ENCODE measurements at regions not wholly inside any gene's neighbourhood (a gene's known extent, or its start where the extent isn't known, plus 50 kb on each side); places are given as distances from the start of the nearest gene placed in this dataset.
"Not testable (repeated sequence)": the region's sequence is repeated elsewhere in the genome, so short reads cannot be mapped to it uniquely, and the experiment has no call there.

DNA sequence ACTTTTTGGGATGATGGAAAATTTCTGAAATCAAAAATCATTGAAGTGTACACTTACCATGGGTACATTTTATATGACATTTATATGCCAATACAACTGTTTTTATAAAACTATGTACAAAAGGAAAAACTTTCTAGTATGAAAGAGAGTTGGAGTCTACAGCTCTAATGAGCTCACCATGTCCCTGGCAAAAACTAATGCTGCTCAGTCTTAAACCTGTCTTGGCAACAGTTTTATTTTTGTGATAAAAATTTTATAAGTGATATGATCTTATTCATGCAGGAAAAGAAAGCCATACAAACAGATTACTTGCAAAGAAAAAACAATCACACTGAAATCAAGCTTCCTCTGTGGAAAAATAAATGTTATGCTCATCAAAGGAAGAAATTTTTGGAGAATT is 78.9 kb upstream of the RASEF start:
- ATAC-seq, result no peak
- DNase-seq, result no peak
- intact Hi-C loops (cut with DNase I), result no loop called here

DNA sequence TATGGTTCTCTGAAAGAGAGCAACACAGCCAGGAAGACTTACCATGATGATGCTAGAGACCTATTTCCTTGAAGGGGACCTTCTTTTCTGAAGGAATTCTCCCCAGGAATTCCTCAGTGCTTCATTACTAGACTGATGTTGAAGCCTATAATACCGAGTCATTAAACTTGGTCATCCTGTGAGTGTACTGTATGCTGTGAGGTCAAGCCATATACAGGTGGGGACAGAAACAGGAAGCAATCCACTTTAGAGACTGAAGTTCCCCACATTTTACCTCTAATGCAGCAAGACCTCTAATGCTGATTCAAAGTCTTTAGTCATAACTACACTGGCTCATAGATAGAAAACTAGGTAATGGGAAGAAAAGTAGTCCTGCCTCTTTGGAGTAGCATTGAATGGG is 77.1 kb upstream of the RASEF start:
- ATAC-seq (no peak), DNase-seq (no peak)
- intact Hi-C loops (cut with DNase I), result no loop called here

DNA sequence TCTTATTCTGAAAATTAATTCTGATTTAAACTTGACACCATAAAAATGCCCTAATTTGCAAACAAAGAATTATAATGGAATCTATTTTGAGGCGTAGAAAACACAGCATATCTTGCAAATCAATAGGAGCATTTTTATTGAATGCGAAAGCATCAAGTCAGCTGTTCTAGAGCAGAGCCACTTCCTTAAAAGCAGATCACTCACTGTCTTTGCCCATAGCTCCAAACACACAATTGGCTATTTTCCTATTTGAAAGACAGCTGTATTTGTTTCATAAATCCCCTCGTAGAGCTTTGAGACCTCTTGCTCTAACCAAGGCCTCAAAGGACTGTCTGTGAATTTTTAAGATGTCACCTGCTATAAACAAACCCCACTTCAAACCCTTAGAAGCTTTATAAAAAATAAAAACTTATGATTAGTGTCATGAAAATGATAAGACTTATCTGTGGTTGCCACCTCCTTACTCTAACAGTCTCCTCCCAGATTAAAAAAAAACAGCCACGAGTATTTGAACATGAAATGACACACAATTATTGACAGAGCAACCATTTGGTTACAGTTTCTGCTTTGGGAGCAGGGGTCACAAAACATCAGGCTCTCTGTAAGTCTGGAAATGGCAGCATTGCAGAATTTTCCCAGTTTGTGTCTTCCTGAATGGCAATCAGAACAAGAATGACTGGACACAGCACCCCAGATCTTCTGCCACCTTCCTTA is 75.6 kb upstream of the RASEF start:
- intact Hi-C loops (cut with DNase I), result no loop called here
- DNase-seq, result no peak
- no peak for ATAC-seq

DNA sequence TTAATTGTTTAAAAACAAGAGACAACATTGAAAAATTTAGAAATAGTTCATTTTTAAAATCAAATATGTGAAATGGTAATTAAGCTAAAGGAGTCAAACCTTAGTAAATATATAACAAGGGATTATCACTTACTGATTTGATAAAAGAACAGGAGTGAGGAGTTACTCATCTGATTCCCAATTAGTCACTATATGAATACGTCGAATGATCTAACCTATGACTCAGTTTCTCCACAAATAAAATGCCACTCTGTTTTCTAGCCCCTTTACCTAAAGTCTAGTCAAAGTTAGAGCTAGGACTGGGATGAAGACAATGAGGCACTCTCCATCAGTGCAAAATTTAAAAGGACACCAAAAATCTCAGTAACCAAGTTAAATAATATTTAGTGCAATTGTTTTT is 70.4 kb upstream of the RASEF start:
- intact Hi-C loops (cut with DNase I), result no loop called here
- no peak for ATAC-seq
- no peak for DNase-seq

DNA sequence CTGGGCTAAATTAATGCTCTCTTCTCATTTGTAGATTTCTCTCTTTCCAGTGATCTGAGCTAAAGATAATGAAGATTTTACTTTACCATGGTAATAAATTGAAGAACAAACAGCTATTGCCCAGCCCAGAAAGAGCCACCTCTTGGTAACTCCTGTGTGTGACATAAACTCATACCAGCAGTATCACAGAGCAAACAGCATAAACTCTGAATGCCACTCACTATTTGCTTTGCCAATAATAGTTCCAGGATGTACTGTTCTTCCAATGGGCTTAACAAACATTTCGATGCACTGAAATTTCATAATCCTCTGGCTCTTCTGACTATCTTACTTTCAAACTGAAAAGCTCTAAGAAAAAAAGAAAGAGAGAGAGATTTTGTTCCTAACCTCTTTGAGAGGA is 69.8 kb upstream of the RASEF start:
- ATAC-seq, result no peak
- intact Hi-C loops (cut with DNase I), result no loop called here
- DNase-seq, result no peak

DNA sequence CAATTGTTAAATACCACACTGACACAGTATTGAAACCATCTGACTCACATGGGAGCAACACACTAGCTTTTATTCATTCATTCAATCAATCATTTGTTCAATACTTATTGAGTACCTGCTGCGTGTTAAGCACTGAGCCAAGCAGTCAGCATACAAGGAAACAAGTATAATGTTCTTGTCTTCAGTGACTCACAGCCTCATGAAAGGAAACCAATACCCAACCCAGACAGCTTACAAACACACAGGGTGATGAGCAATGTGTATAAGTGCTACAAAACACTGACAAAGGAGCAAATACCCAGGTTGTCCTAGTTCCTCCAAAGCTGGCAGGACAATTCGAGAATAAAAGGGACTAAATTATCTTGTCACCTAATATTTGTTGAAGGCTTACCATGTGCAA is 67.6 kb upstream of the RASEF start:
- DNase-seq (no peak), ATAC-seq (no peak)
- intact Hi-C loops (cut with DNase I), result no loop called here

DNA sequence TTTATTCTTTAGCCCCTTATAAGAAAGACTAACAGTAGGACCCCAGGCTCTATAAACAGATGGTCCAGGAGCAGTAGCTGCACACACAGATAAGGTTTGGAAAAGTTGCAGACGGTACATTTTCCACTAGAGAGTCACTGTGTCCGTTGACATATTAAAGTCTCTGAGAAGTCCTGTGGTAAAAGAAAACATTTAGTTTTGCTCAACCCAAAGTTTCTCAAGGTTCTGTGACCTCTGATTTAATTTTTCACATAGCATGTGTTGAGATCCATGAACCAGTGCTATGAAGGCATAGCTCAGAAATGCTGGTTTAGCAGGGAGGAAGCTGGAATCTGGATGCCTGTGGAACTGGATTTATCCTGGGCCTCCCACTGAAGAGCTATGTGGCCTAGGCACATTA is 62.7 kb upstream of the RASEF start:
- DNase-seq, result no peak
- ATAC-seq, result no peak
- intact Hi-C loops (cut with DNase I), result no loop called here

DNA sequence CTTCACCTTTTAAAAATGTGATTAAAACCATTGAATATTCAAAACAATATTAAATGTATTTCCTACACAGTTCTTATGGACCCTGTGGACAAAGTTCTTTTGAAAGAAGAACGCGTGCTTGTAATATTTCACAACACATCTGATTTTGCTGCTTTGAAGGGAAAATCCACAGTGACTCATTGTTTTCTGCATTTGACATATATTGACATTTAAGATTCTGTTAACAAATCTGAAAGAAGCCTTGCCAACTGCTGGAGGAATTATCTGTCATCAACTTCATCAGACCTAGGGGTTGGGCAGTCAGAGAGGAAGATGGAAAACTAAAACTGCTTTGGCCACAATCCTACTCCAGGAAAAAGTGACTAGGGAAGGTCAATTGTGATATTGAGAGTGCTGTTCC is 56.9 kb upstream of the RASEF start:
- ATAC-seq, result no peak
- no peak for DNase-seq
- intact Hi-C loops (cut with DNase I), result no loop called here

DNA sequence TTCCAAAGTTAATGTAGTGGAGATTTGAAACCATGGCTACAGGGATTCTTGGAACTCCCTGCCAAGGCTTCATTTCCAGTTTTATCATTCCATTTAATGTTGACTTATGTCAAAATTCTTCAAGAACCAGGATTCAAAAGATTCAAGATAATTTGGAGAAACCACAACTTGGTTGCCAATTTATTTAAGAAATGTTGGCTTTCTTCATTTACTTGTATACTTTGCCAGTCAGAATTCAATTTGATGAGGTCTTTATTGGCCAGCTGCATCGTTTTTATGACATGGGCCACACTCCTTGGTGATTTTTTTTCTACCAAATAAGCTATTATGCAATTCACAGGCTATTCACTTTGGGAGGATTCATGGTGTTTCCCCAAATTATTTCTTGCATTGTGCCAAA is 53.1 kb upstream of the RASEF start:
- intact Hi-C loops (cut with DNase I), result no loop called here
- DNase-seq (no peak), ATAC-seq (no peak)

DNA sequence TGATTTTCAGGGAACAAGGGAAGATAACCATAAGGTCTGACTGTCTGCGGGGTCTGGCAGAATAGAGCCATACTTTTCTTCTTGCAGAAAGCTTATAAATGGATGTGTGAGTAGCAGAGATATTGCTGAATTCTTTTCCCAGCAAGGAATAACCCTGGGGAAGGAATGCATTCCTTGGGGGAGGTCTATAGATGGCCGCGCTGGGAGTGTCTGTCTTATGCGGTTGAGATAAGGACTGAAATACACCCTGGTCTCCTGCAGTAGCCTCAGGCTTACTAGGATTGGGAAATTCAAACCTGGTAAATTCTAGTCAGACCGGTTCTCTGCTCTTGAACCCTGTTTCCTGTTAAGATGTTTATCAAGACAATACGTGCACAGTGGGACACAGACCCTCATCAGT is 50.5 kb upstream of the RASEF start:
- intact Hi-C loops (cut with DNase I); ATAC-seq; DNase-seq: not testable (repeated sequence)

All from left cardiac atrium (tissue), 4 donors.